HG03039 (cell line): ENCODE measurements at regions not wholly inside any gene's neighbourhood (a gene's known extent, or its start where the extent isn't known, plus 50 kb on each side); places are given as distances from the start of the nearest gene placed in this dataset.
"Not testable (repeated sequence)": the region's sequence is repeated elsewhere in the genome, so short reads cannot be mapped to it uniquely, and the experiment has no call there.

Experiments
- ATAC-seq: cut with Tn5 transposase; IDR thresholded peaks from one replicate; pipeline ENCODE4 v1.9.1; 2021; ENCODE audit warnings: mild to moderate bottlenecking, moderate library complexity; ENCODE audit not compliant: unreplicated experiment

DNA sequence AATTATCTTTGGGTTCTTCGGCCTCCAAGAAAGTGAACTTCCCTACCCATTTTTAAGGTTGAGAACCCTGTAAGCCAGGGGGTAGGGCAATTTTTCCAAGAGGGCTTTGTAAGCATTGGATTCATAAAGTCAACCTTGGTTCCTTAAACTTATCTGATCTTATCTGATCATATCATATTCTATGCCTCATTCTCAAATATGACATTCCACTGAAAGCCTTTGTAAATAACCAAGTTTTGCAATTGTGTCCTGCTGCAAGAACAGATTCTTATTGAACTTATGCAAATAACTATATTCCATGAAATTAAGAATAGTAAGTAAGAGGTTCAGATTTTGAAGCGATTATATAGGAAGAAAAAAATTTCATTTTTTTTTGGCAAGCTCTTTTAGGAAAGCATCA, 649.5 kb downstream of the LRRC70 start:
- no peak for ATAC-seq

DNA sequence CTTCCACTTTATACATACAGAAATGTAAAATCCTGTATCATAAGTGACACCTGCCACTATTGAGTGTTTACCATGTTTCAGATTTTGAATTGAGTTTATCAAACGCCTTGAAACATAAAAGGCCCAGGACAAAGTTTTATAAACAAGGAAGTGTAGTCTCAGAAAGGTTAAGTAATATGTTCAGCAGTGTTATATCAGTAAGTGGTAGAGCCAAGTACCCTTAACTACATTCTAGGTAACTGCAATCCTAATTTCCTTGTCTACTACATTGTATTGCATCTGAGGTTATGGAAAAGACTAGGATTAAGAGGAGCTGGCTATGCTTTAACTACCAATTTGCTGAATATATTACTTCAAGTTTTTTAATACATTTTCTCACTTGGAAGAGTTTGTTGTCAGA, 641.6 kb downstream of the LRRC70 start:
- no peak for ATAC-seq

DNA sequence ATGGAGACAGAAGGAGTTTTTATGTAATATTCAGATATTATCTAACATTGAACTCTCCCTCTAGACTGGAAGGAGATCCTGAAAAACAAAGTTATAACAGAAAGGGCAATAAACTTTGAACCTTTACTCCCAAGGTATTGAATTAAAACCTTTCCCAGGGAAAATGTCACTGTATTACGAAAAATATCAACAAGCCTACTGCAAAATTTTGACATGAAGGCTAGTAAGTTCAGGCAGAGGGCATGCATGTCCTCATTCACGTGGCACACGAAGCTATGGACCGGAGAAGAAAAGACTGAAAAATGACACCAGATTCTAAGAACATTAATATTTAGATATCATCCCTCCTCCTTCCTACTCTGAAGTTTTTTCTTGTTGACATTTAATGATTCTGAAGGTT, 638.8 kb downstream of the LRRC70 start:
- ATAC-seq = no peak

DNA sequence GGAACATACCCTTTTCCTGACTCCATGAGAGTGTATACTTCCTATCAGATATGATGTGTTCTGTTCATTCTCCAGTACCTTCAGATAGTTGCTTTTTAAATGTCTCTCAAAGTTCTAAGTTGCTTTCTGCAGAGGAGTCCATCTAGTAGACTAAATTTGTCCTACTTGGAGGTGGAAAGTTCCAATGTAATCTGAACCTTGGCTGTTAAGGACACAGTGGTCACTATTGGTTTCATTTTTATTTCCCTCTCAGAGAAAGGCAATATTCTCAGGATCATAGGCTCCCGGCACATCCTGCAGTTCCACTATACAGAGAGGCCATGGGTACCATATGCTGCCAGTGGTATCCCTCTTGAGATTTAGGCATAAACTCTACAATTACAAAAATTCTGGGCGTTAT, 634.6 kb downstream of the LRRC70 start:
- no peak for ATAC-seq

DNA sequence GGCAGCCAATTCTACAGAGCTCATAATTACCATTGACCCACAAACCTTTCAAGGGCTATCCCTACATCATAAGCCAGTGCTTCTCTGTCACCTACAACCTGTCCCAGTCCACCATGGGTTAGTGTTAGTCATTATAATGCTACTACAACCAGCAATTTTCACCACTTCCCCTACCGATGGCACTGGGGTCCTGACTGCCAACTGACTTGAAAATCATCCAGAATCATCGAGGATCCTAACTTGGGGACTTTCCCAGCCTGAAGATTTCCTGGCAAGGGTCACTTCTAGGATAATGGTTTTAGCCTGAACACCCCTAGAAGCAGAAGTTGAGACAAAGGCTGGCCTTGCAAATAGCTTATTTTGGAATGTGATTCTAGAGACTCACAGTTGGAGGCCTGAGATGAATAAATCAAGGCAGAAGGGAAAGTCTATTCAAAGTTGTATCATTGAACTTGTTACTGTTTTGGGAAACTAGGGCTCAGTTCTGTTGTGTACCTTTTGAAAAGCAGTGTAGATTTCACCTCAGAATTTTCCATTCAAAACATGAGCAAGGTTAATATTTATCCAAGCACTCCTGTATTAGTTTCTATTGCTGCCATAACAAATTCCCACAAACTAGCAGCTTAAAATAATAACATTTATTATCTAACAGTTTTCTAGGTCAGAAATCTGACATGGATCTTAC, 633.0 kb downstream of the LRRC70 start:
- no peak for ATAC-seq

DNA sequence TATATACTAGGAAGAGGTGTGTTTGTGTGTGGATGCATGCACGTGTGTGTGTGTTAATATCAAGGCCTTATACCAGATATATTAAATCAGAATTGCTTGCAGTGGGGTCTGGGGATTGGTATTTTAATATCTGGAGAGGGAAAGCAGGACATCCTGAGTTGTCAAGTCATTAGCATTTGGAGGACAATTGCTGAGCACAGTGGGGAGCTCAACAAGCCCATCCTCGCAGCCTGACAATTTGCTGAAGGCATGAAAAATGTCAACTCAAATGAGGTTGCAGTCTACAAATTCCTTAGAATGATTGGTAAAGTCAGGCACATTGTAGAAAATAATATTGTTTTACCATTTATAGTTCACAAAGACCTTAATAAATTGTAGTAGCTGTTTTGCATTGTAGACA, 627.4 kb downstream of the LRRC70 start:
- no peak for ATAC-seq

DNA sequence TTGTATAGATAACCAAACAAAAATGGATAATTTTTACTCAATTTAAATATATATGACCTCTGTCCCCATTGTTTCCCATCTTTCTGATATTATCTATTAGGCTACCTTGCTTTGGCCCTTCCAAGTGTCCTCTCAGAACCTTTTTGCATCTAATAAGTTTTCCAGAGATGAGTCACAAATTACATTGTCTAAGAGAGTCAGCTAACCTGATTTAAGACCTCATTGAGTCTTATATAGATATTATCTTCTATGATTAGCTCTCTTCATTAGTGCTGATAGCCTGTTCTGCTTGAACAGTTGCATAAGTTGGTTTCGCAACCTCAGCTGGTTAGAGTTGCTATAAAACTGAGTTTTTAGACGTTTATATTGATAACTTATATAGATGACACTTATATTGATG, 623.1 kb downstream of the LRRC70 start:
- no peak for ATAC-seq

DNA sequence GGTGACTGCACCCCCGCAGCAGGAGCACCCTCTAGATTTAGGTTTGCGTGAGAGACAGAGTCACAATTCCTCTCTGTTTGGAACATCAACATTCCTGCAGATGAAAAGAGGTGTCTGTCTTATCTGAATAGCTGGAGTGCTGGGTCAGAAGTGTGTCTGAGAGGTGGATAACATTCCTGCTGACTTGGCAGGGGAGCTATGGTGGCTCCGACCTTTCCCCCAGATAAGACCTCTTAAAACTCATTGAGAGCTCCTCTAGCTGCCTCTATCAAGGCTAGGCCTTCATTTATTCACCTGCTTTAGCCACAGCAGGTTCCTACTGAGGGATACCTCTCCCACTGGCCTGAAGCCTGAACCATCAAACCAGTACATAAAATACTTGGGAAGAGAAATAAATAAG, 615.5 kb downstream of the LRRC70 start:
- no peak for ATAC-seq

DNA sequence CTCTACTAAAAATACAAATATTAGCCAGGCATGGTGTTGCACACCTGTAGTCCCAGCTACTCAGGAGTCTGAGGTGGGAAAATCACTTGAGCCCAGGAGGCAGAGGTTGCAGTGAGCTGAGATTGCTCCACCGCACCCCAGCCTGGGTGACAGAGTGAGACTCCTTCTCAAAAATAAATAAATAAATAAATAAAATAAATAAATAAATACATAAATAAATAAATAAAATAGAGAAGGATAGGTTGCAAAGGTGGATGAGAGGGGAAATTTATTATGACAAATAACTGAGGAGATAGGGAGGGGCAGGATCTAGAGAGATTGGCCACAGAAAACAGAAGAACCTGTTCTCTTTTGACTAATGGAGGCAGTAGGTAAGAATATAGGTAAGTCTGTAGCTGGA, 601.6 kb downstream of the LRRC70 start:
- not testable (repeated sequence) for ATAC-seq

DNA sequence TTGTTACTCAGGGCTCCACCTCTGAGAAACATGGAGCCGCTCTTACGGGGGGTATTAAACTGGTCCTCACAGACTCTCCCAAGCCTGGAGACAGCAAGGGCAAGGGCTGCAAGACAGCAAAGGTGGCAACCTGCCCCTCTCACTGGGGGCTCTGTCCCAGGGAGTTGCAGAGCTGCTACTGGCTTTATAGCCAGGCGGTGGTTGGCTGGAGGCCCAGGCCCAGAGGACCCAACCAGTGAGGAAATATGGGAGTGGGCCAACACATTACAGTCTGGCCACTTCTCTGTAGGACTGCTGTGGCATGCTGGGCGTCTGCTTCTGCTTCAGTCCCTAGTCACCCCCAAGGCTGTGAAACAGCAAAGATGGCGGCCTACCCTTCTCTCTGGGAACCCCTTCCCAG, 597.2 kb downstream of the LRRC70 start:
- ATAC-seq = no peak

DNA sequence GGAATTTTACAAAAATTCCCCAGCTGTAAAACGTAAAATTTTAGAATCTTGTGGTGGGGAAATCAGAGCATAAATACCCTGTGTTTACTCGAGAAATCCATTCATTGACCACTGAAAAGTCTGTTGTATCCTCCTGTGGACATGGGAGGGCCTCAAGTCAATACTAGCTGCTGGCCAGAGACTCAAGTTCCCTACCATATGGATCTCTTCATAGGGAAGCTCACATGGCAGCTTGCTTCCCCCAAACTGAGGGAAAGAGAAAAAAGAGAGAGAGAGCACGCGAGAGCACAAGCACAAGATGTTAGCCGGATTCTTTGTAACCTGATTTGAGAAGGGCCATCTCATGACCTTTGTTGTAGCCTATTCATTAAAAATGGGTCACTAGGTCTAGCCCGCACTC, 591.9 kb downstream of the LRRC70 start:
- no peak for ATAC-seq

DNA sequence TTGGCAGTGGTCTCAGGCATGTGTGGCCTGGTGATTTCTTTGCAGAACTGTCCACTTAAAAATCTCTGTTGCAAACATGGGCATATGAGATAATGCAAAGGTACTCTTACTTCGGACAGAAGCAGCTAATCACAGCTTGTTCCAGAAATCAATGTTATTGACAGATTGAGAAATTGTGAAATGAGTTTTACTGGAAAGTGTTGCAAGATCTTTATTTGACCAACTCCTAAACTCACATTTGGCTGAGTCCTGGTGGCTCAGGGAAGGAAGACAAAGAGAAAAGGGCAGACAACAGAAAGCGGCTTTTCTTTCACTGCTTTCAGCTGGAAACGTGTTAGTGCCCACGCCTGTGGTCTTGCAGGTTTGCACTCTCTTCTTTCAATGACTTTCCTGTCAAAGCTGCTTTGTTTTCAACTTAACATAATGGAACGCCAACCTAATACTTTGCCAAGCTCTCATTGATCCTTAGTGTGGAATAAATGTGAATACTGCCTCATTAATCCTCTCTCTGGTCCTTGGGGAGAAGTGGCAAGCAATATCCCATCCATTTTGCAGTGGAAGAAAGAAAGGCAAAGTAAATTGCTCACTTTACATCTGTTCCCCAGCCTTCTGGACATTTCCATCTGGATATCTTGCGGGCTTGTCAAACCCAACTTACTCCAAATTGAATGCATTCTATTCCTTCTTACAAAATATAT, 586.4 kb downstream of the LRRC70 start:
- ATAC-seq = no peak

DNA sequence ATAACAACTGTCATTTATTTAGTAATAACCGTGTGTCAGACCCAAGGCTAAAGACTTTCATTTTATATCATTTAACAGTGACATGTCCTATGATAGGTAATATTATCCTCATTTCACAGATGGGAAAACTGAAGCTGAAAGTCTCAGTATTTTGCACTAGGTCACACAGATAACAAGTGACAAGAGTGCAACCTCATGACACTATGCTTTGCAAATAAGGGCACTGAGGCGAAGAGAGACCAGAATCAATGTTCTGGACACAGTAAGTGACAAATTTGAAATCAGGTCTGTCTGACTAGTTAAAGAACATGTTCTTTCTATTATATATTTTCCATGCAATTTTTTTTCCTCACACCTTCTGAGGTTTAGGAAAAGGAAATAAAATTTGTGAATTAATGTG, 585.7 kb downstream of the LRRC70 start:
- no peak for ATAC-seq

DNA sequence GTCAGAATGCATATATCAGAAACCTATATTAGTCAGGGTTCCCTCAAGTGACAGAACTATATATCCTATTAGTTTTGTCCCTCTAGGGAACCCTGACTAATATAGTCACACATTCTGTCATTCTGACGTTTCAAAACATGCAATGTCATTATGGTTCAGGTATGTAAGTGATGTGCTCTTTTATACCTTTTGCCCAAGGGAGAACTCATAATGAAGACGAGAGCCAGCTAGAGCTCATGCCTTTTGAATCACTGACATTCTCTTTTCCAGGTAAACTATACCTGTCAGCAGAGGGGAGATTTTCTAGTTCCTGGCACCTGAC, 576.7 kb downstream of the LRRC70 start:
- no peak for ATAC-seq

DNA sequence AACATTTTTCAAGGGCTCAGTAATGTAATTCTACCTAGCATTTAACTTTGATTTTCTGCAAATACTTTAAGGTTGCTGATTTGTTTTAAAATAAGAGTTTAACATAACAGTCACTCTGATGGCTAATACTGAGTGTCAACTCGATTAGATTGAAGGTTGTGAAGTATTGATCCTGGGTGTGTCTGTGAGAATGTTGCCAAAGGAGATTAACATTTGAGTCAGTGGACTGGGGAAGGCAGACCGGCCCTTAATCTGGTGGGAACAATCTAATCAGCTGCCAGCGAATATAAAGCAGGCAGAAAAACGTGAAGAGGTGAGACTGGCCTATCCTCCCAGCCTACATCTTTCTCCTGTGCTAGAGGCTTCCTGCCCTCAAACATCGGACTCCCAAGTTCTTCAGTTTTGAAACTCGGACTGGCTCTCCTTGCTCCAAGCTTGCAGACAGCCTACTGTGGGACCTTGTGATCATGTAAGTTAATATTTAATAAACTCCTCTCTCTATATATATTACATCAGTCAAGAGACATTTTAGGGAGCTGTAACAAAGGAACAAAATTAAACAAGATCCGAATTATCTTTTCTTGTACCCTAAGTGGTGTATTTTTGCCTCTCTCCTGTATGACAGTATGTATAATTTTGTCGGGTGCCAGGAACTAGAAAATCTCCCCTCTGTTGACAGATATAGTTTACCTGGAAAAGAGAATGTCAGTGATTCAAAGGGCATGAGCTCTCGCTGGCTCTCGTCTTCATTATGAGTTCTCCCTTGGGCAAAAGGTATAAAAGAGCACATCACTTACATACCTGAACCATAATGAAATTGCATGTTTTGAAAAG, 576.1 kb downstream of the LRRC70 start:
- no peak for ATAC-seq

DNA sequence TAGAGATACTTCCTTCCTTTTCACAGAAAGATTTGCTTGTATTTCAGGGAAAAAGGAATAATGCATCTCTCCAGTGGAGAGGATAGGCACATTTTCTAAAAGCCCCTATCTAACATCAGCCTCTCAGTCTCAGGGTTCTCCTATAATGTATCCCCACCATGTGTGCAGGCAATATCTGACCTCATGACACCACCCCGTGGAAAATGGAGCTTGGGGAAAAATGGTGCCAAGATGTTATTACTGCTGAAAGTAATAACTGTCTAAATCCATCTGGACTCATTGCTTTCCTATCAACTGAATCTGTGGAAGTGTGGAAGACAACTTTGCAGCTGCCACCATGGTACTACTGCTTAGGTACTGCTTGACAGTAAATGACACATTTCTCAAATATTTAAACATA, 574.3 kb downstream of the LRRC70 start:
- ATAC-seq = no peak

DNA sequence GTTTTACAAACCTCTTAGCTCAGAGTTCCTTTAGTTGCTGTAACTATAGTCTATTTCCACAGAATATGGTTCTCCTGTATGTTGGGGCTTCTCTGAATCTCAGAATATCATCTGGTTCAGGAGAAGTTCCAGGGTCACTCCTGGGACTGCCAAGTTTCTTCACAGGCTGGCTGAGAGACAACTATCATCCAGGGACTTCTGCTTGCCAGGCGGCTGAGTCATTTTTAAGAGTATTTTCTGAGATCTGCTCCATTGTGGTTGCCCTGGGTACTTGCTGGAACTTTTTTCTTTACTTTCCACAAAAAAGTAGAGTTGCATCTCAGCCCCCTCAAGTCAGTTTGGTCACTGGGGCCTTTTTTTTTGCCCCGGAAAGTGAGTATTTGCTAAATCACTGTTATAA, 566.5 kb downstream of the LRRC70 start:
- no peak for ATAC-seq

DNA sequence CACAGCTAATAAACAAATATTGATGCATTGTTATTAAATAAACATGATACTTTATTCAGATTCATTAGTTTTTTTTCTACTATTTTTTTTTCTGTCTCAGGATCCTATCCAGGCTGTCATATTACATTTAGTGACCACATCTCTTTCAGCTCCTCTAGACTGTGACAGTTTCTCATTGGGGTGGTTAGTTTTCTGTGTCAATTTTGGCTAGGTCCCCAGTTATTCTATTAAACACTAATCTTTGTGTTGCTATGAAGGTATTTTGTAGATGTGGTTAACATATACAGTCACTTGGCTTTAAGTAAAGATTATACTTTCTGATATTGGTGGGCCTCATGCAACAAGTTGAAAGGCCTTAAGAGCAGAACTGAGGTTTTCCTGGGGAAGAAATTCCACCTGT, 563.0 kb downstream of the LRRC70 start:
- ATAC-seq = no peak

DNA sequence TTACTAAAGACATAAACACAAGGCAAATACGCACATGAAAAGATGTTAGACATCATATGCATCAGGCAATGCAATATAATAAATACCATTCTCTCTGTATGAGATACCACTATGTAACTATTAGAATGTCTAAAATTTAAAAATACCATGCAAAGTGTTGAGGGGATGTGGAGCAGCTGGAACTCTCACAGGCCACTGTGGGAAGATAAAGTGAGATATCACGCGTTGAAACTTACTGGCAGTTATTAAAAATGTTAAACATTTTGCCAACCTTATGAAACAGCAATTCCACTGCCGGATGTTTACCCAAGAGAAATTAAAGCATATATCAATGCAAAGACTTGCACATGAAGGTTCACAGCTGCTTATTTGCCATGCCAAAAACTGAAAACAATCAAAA, 556.7 kb downstream of the LRRC70 start:
- no peak for ATAC-seq

DNA sequence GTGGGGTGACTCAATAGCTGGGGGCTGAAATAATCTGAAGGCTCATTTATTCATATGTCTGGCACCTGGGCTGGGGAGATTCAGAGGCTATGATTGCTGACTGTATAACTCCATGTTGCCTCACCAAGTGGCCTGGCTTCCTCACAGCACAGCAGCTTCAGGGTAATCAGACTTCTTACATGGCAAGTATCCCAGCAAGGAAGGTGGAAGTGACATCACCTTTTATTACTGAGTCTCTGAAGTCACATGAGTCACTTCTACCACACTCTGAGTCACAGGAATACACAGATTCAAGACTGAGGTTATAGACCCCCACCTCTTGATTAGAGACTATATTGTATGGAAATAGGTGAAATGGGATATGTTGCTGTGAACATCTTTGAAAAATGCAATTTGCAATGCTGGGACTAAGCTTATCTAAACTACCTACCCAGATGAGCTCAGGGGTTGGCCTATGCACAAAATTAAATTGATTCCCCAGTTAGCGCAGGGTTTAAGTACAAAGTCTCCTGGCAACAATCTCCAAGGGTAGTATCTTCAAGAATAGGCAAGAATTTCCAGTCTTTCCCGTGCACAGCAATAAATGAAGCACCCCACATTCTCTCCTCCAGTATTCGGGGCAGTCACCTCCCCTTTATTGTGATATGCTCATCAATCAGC, 553.1 kb downstream of the LRRC70 start:
- ATAC-seq = no peak

DNA sequence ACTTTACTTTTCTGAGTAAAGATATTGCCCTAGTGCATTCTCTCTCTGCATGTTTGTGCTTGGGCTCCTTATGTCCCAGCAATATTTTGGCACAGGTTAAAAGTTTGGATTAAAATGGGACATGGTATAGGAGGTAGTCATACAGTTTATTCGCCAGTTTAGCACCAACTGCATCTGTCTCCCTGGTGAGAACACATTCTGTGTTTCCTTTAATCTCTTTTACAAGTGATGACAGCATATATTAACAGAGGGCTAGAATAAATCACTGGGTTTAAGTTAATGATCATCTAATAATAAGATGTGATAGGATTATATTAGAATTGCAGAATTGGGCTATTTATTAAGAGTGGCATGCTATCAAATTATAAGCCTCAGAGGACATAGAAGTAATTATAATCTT, 550.1 kb downstream of the LRRC70 start:
- no peak for ATAC-seq

DNA sequence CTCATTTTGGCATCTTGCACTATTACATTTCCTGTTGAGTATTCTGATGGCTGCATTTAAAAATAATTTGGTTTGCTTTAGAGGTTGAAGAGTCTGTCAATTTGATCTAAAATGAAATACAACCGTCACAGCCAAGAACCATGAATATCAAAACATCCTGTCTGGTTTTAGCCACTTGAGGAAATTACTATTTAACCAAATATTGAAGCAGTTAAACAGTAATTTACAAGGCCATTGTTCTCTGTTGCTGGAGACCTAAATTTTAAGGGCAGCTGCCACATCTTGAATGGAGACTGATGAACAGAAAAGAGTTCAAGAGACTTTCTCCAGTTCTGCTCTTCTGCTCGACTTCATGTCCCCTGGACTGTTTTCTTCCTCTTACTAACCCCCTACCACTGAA, 549.4 kb downstream of the LRRC70 start:
- ATAC-seq = no peak
